ENCODE measurements at regions not wholly inside any gene's neighbourhood (a gene's known extent, or its start where the extent isn't known, plus 50 kb on each side); places are given as distances from the start of the nearest gene placed in this dataset.

- Mint-ChIP-seq H3K36me3 (no peaks in the 10 kb centered on the region), H3K27ac (peak overlapping the region in 2 of 7 donors; percentile 73 to 87), H3K4me1 (no peaks in the 10 kb centered on the region), H3K27me3 (ENCODE audit: low read depth in 3 of 3) (peaks cover 0 to 11% (median 2%) of the 10 kb centered on the region in 3 donors), H3K4me3 (no peak overlapping the region), H3K9me3 (peaks cover 0 to 8% (median 0%) of the 10 kb centered on the region in 7 donors)
- no peak overlapping the region for H3K9ac ChIP-seq (ENCODE audit: insufficient read depth, low read length, poor library complexity, severe bottlenecking)
- no peaks in the 10 kb centered on the region for H3K27me3 ChIP-seq (ENCODE audit: control insufficient read depth in 2 of 2, insufficient read depth in 2 of 2, low read length in 2 of 2)
- no peak for DNase-seq
- no peaks in the 10 kb centered on the region for H3K4me1 ChIP-seq (ENCODE audit: control insufficient read depth in 1 of 2, insufficient read depth in 2 of 2, low read length in 2 of 2)
- H4K20me1 ChIP-seq (ENCODE audit: insufficient read depth, low read length): no peaks in the 10 kb centered on the region
- no peak overlapping the region for H3K4me2 ChIP-seq (replicated peaks; ENCODE audit: extremely low read depth, low read length, poor library complexity, severe bottlenecking)
- no peaks in the 10 kb centered on the region for H3K79me2 ChIP-seq (ENCODE audit: insufficient read depth, low read length)
- H3K4me3 ChIP-seq (replicated peaks in 1 of 3; ENCODE audit: low read depth in 2 of 3, low read length in 3 of 3): no peak overlapping the region
- intact Hi-C loops (cut with micrococcal nuclease): no loop called here
- H2AFZ ChIP-seq (ENCODE audit: insufficient read depth, low read depth, low read length, poor library complexity, severe bottlenecking): no peak overlapping the region
- TF ChIP-seq CTCF (IDR thresholded peaks at IDR 0.05): no peak
- H3K27ac ChIP-seq (ENCODE audit: low read depth in 1 of 2, low read length in 2 of 2): no peak overlapping the region
- no peaks in the 10 kb centered on the region for H3K9me3 ChIP-seq (replicated peaks in 1 of 2; ENCODE audit: control insufficient read depth in 1 of 2, insufficient read depth in 1 of 2, low read length in 2 of 2)
- H3K36me3 ChIP-seq (replicated peaks in 1 of 2; ENCODE audit: control insufficient read depth in 1 of 2, insufficient read depth in 2 of 2, low read length in 2 of 2): no peaks in the 10 kb centered on the region
- 92% methylated on average over 10 of the region's 12 CpGs for WGBS (ENCODE audit: insufficient coverage)
Measured at GRCh38 chr13:40469581-40470310, 196.7 kb downstream of the FOXO1 start.

DNA sequence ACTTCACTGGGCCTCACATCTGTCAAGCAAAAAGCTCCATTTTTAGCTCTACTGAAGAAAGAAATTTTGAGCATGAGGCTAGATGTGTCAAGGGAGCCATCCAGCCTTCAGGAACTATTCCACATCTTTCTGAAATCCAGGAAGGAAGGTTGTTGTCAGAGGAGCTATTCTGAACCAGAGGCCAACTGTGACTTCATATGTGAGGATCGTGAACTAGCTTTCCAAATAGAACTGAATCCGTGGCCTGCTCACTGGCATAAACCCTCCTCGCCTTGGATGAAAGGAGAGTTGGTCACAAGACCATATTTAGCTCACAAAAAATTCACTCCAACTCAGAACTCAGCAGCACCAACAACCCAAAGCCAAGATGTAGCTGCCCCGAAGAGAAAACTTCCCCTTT lies 195.8 kb downstream of the FOXO1 start:
- no peak for TF ChIP-seq CTCF (IDR thresholded peaks at IDR 0.05)
- intact Hi-C loops (cut with micrococcal nuclease): no loop called here
- Histone ChIP-seq H3K9ac (ENCODE audit: insufficient read depth, low read length, poor library complexity, severe bottlenecking) (no peak overlapping the region), H3K36me3 (replicated peaks in 1 of 2; ENCODE audit: control insufficient read depth in 1 of 2, insufficient read depth in 2 of 2, low read length in 2 of 2) (no peaks in the 10 kb centered on the region), H3K4me1 (ENCODE audit: control insufficient read depth in 1 of 2, insufficient read depth in 2 of 2, low read length in 2 of 2) (no peaks in the 10 kb centered on the region), H4K20me1 (ENCODE audit: insufficient read depth, low read length) (no peaks in the 10 kb centered on the region), H3K27me3 (ENCODE audit: control insufficient read depth in 2 of 2, insufficient read depth in 2 of 2, low read length in 2 of 2) (no peaks in the 10 kb centered on the region), H3K27ac (ENCODE audit: low read depth in 1 of 2, low read length in 2 of 2) (no peak overlapping the region), H2AFZ (ENCODE audit: insufficient read depth, low read depth, low read length, poor library complexity, severe bottlenecking) (no peak overlapping the region), H3K4me3 (replicated peaks in 1 of 3; ENCODE audit: low read depth in 2 of 3, low read length in 3 of 3) (no peak overlapping the region), H3K4me2 (replicated peaks; ENCODE audit: extremely low read depth, low read length, poor library complexity, severe bottlenecking) (no peak overlapping the region), H3K9me3 (replicated peaks in 1 of 2; ENCODE audit: control insufficient read depth in 1 of 2, insufficient read depth in 1 of 2, low read length in 2 of 2) (no peaks in the 10 kb centered on the region), H3K79me2 (ENCODE audit: insufficient read depth, low read length) (no peaks in the 10 kb centered on the region)
- no peak for DNase-seq
- 90% methylated on average over 2 of the region's 4 CpGs for WGBS (ENCODE audit: insufficient coverage)
- Mint-ChIP-seq H3K4me3 (no peak overlapping the region), H3K4me1 (no peaks in the 10 kb centered on the region), H3K36me3 (no peaks in the 10 kb centered on the region), H3K27ac (no peak overlapping the region), H3K9me3 (peaks cover 0 to 8% (median 0%) of the 10 kb centered on the region in 7 donors), H3K27me3 (ENCODE audit: low read depth in 3 of 3) (peaks cover 0 to 8% (median 2%) of the 10 kb centered on the region in 3 donors)
